PC-9 (cell line): ENCODE measurements at regions not wholly inside any gene's neighbourhood (a gene's known extent, or its start where the extent isn't known, plus 50 kb on each side); places are given as distances from the start of the nearest gene placed in this dataset.

Experiments
- EZH2 ChIP-seq: fragments of 200-600 bp; sonication (generic); IDR thresholded peaks from 2 replicates; pipeline ENCODE4 v1.8.0; 2017; ENCODE audit warnings: antibody characterized with exemption, low read depth
- TF ChIP-seq, protein P1 (sequence below): fragments of 200-600 bp; sonication (generic); conservative IDR thresholded peaks from 2 replicates; pipeline ENCODE4 v1.6.1; 2017; ENCODE audit warnings: mixed run types, antibody characterized with exemption, mild to moderate bottlenecking, moderate library complexity

DNA sequence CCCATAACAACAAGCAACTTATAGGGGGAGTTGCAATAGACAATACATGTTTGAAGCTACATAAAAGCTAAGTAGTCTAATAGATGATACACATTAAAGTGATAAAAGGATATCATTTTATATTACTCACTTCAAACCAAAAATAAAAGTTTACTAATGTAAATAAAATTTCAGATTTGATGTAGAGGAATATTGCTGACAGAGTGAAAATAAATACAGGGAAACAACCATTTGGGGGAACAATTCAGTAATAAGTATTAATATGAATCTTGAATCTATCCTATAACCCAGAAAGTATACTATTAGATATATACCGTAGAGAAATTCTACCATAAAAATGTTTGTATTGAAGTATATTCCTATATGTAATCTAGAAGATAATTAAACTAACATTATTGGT, 1248.9 kb upstream of the EPHA6 start:
- TF ChIP-seq, protein P1, sequence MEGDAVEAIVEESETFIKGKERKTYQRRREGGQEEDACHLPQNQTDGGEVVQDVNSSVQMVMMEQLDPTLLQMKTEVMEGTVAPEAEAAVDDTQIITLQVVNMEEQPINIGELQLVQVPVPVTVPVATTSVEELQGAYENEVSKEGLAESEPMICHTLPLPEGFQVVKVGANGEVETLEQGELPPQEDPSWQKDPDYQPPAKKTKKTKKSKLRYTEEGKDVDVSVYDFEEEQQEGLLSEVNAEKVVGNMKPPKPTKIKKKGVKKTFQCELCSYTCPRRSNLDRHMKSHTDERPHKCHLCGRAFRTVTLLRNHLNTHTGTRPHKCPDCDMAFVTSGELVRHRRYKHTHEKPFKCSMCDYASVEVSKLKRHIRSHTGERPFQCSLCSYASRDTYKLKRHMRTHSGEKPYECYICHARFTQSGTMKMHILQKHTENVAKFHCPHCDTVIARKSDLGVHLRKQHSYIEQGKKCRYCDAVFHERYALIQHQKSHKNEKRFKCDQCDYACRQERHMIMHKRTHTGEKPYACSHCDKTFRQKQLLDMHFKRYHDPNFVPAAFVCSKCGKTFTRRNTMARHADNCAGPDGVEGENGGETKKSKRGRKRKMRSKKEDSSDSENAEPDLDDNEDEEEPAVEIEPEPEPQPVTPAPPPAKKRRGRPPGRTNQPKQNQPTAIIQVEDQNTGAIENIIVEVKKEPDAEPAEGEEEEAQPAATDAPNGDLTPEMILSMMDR: no peak
- TF ChIP-seq EZH2: no peak
